ENCODE measurements at regions not wholly inside any gene's neighbourhood (a gene's known extent, or its start where the extent isn't known, plus 50 kb on each side); places are given as distances from the start of the nearest gene placed in this dataset.

GRCh38 chr14:49993565-49993964 is 100.7 kb downstream of the ARF6 start:
- H3K9me3 ChIP-seq (ENCODE audit: control insufficient read depth in 4 of 4, insufficient read depth in 3 of 4, low read length in 3 of 4): no peaks in the 10 kb centered on the region
- no peak overlapping the region for H3K27ac ChIP-seq (ENCODE audit: low read depth in 1 of 2, low read length in 1 of 2)
- peaks cover 0 to 7% (median 0%) of the 10 kb centered on the region in 5 donors for H3K4me1 ChIP-seq (ENCODE audit: control insufficient read depth in 5 of 5, insufficient read depth in 5 of 5, low read length in 5 of 5)
- no peaks in the 10 kb centered on the region for H3K36me3 ChIP-seq (ENCODE audit: control insufficient read depth in 4 of 4, insufficient read depth in 4 of 4, low read length in 4 of 4)
- ATAC-seq (ENCODE audit: insufficient read depth, low FRiP score) (no peak), DNase-seq (no peak)
- WGBS, 2 donors: 89 to 91% methylated on average over 9 of the region's 9 CpGs
- no peak overlapping the region for H3K4me3 ChIP-seq
- no peak overlapping the region for H3K9ac ChIP-seq (ENCODE audit: insufficient read depth in 1 of 2, low read length in 2 of 2)
- no peaks in the 10 kb centered on the region for H3K27me3 ChIP-seq (ENCODE audit: control insufficient read depth in 3 of 3, insufficient read depth in 3 of 3, low read length in 2 of 3)
- TF ChIP-seq, protein P1, sequence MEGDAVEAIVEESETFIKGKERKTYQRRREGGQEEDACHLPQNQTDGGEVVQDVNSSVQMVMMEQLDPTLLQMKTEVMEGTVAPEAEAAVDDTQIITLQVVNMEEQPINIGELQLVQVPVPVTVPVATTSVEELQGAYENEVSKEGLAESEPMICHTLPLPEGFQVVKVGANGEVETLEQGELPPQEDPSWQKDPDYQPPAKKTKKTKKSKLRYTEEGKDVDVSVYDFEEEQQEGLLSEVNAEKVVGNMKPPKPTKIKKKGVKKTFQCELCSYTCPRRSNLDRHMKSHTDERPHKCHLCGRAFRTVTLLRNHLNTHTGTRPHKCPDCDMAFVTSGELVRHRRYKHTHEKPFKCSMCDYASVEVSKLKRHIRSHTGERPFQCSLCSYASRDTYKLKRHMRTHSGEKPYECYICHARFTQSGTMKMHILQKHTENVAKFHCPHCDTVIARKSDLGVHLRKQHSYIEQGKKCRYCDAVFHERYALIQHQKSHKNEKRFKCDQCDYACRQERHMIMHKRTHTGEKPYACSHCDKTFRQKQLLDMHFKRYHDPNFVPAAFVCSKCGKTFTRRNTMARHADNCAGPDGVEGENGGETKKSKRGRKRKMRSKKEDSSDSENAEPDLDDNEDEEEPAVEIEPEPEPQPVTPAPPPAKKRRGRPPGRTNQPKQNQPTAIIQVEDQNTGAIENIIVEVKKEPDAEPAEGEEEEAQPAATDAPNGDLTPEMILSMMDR (IDR thresholded peaks at IDR 0.05; ENCODE audit: control extremely low read depth, extremely low read depth): no peak

DNA sequence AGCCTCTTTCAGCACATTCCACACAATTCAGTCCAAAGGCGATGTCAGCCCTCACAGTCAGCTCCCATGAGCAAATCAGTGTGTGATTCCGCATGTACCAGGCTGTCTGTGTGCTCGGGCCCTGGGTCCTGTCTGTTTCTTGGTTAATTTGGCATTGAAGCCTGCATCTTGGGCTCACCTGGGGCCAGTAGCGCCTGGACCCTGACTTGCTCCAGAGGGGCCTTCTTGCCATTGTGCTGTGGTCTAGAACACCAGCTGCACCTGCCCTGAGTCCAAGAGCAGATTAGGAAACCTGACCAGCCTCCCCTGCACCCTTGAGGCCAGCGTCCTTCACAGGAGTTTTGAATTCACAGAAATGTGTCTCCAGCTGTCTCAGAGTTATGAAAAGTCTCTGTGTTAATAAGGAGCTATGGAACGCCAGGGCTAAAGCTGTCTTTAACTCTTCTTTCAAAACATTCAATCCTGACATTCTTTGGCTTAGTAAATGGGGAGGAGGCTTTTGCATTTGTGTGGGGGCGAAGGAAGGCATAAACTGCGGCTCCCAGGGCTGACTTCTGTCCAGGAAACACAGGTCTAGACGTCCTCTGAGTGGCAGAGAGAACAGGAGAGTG is 102.2 kb downstream of the ARF6 start:
- no peaks in the 10 kb centered on the region for H3K36me3 ChIP-seq (ENCODE audit: control insufficient read depth in 4 of 4, insufficient read depth in 4 of 4, low read length in 4 of 4)
- H3K4me1 ChIP-seq (ENCODE audit: control insufficient read depth in 5 of 5, insufficient read depth in 5 of 5, low read length in 5 of 5): peaks cover 2 to 15% (median 4%) of the 10 kb centered on the region in 5 donors
- no peak for DNase-seq
- no peak for ATAC-seq (ENCODE audit: insufficient read depth, low FRiP score)
- TF ChIP-seq, protein P1 (IDR thresholded peaks at IDR 0.05; ENCODE audit: control extremely low read depth, extremely low read depth): no peak
- no peak overlapping the region for H3K9ac ChIP-seq (ENCODE audit: insufficient read depth in 1 of 2, low read length in 2 of 2)
- no peak overlapping the region for H3K4me3 ChIP-seq
- 79 to 85% methylated on average over 9 of the region's 9 CpGs for WGBS, 2 donors
- no peak overlapping the region for H3K27ac ChIP-seq (ENCODE audit: low read depth in 1 of 2, low read length in 1 of 2)
- H3K27me3 ChIP-seq (ENCODE audit: control insufficient read depth in 3 of 3, insufficient read depth in 3 of 3, low read length in 2 of 3): no peaks in the 10 kb centered on the region
- H3K9me3 ChIP-seq (ENCODE audit: control insufficient read depth in 4 of 4, insufficient read depth in 3 of 4, low read length in 3 of 4): no peaks in the 10 kb centered on the region

GRCh38 chr14:49997991-49998390 is 105.1 kb downstream of the ARF6 start:
- TF ChIP-seq, protein P1 (IDR thresholded peaks at IDR 0.05; ENCODE audit: control extremely low read depth, extremely low read depth): no peak
- H3K4me1 ChIP-seq (ENCODE audit: control insufficient read depth in 5 of 5, insufficient read depth in 5 of 5, low read length in 5 of 5): peaks cover 9 to 34% (median 15%) of the 10 kb centered on the region in 5 donors
- DNase-seq (no peak), ATAC-seq (ENCODE audit: insufficient read depth, low FRiP score) (no peak)
- no peak overlapping the region for H3K9ac ChIP-seq (ENCODE audit: insufficient read depth in 1 of 2, low read length in 2 of 2)
- H3K9me3 ChIP-seq (ENCODE audit: control insufficient read depth in 4 of 4, insufficient read depth in 3 of 4, low read length in 3 of 4): no peaks in the 10 kb centered on the region
- H3K4me3 ChIP-seq: no peak overlapping the region
- no peak overlapping the region for H3K27ac ChIP-seq (ENCODE audit: low read depth in 1 of 2, low read length in 1 of 2)
- no peaks in the 10 kb centered on the region for H3K36me3 ChIP-seq (ENCODE audit: control insufficient read depth in 4 of 4, insufficient read depth in 4 of 4, low read length in 4 of 4)
- 96 to 98% methylated on average over 4 of the region's 4 CpGs for WGBS, 2 donors
- no peaks in the 10 kb centered on the region for H3K27me3 ChIP-seq (ENCODE audit: control insufficient read depth in 3 of 3, insufficient read depth in 3 of 3, low read length in 2 of 3)
